Nephron progenitor cell (in vitro differentiated cells): ENCODE measurements at regions not wholly inside any gene's neighbourhood (a gene's known extent, or its start where the extent isn't known, plus 50 kb on each side); places are given as distances from the start of the nearest gene placed in this dataset.

Experiments used
- DNase-seq: peaks from one replicate; pipeline ENCODE4 v3.0.0; 2021
- H3K27ac Mint-ChIP-seq: 2 replicates; pipeline ENCODE4 v1.8.0; 2021; ENCODE audit warnings: mild to moderate bottlenecking, moderate library complexity, mixed read lengths
- H3K27me3 Mint-ChIP-seq: 2 replicates; pipeline ENCODE4 v1.8.0; 2021; ENCODE audit warnings: mild to moderate bottlenecking, low read depth, mixed read lengths; ENCODE audit not compliant: poor library complexity
- H3K36me3 Mint-ChIP-seq: 2 replicates; pipeline ENCODE4 v1.8.0; 2021; ENCODE audit warnings: low read depth, mixed read lengths
- H3K4me1 Mint-ChIP-seq: 2 replicates; pipeline ENCODE4 v1.8.0; 2021; ENCODE audit warnings: mixed read lengths
- H3K4me3 Mint-ChIP-seq: 2 replicates; pipeline ENCODE4 v1.8.0; 2021; ENCODE audit warnings: mild to moderate bottlenecking, moderate library complexity, mixed read lengths
- H3K9me3 Mint-ChIP-seq: 2 replicates; pipeline ENCODE4 v1.8.0; 2021; ENCODE audit warnings: mild to moderate bottlenecking, moderate library complexity, mixed read lengths
- TF ChIP-seq, protein P1 (sequence below): fragments of 200-600 bp; sonication (generic); IDR thresholded peaks from 2 replicates; pipeline ENCODE4 v1.5.0; 2021; ENCODE audit warnings: antibody characterized with exemption

DNA sequence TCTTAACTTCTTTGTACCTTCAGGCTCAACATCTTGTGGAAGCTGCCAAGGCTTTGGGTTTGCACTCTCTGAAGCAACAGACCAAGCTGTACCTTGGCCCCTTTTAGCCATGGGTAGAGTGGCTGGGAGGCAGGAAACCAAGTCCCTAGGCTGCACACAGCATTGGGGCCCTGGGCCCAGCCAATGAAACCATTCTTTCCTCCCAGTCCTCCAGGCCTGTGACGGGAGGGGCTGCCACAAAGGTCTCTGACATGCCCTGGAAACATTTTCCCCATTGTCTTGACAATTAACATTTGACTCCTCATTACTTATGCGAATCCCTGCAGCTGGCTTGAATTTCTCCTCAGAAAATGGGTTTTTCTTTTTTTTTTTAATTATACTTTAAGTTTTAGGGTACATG lies 253.1 kb upstream of the GADL1 start:
- H3K9me3 Mint-ChIP-seq: peaks cover 48% of the 10 kb centered on the region
- no peaks in the 10 kb centered on the region for H3K4me1 Mint-ChIP-seq
- TF ChIP-seq, protein P1, sequence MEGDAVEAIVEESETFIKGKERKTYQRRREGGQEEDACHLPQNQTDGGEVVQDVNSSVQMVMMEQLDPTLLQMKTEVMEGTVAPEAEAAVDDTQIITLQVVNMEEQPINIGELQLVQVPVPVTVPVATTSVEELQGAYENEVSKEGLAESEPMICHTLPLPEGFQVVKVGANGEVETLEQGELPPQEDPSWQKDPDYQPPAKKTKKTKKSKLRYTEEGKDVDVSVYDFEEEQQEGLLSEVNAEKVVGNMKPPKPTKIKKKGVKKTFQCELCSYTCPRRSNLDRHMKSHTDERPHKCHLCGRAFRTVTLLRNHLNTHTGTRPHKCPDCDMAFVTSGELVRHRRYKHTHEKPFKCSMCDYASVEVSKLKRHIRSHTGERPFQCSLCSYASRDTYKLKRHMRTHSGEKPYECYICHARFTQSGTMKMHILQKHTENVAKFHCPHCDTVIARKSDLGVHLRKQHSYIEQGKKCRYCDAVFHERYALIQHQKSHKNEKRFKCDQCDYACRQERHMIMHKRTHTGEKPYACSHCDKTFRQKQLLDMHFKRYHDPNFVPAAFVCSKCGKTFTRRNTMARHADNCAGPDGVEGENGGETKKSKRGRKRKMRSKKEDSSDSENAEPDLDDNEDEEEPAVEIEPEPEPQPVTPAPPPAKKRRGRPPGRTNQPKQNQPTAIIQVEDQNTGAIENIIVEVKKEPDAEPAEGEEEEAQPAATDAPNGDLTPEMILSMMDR: no peak
- H3K4me3 Mint-ChIP-seq: no peak overlapping the region
- H3K27ac Mint-ChIP-seq: no peak overlapping the region
- H3K36me3 Mint-ChIP-seq: peaks cover 19% of the 10 kb centered on the region
- DNase-seq: no peak
- no peaks in the 10 kb centered on the region for H3K27me3 Mint-ChIP-seq

DNA sequence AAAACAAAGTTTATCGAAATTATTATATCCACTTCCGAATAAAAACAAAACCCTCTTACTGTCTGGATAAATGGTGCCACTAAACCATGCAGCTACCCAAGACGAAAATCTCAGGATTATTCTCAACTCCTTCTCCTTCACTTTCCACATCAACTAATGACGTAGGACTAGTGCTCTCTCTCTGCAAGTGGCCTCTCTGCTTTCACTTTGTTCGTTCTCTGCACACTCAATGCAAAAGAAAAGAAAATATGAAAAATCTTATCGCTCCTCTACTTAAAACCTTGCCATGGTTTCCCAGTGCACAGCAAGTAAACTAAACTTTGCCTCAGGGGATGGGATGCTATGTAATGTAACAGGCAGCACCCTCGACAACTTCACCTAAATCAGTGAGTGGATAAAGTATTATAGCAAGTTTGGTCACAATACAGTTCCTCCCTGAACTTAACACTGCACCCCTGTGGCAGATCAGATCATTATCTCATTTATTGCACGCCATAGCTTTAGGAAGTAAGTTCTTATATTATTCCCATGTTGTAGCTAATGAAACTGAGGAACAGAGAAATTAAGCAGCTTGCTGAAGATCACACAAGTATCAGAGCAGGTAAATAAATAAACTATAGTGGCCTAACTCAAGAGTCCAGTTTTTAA lies 262.7 kb upstream of the GADL1 start:
- Mint-ChIP-seq H3K9me3 (peaks cover 10% of the 10 kb centered on the region), H3K27ac (no peak overlapping the region), H3K36me3 (peaks cover 6% of the 10 kb centered on the region), H3K27me3 (no peaks in the 10 kb centered on the region), H3K4me1 (peaks cover 4% of the 10 kb centered on the region), H3K4me3 (no peak overlapping the region)
- TF ChIP-seq, protein P1: no peak
- DNase-seq: no peak

DNA sequence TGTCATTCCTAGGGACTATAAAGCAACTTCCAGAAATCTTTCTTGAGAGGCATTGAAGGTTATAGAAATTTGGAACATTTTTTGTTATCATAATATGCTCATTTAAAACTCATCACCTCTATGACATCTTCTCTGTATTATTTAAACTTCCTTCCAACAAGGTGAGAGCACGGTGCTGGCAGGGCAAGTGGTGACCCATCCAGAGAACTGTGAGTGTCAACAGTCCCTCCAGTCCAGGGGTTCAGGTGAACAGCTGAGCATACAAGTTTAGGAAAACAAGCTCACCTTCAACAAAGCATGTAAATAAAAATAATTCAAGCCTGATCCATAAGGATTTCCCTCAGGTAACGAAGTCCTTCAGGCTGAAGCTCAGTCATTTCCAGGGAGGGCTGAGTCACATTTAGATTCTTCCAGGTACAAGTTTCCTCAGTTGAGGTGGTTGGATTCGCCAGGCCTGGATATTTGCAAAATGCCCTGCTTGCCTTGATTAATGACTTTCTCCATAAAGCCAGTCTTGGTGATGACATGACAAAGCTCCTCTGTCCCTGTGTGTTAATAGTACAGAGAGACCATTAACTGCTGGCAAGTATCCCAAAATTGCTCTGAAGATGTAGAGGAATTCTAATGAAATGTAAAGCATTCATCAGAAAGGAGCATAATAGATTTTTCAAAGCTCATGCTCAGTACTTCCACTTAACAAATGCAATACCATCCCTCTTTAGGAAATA lies 263.6 kb upstream of the GADL1 start:
- peaks cover 6% of the 10 kb centered on the region for H3K36me3 Mint-ChIP-seq
- peaks cover 10% of the 10 kb centered on the region for H3K9me3 Mint-ChIP-seq
- no peak overlapping the region for H3K4me3 Mint-ChIP-seq
- no peaks in the 10 kb centered on the region for H3K27me3 Mint-ChIP-seq
- TF ChIP-seq, protein P1: no peak
- DNase-seq: no peak
- no peak overlapping the region for H3K27ac Mint-ChIP-seq
- H3K4me1 Mint-ChIP-seq: peaks cover 4% of the 10 kb centered on the region

DNA sequence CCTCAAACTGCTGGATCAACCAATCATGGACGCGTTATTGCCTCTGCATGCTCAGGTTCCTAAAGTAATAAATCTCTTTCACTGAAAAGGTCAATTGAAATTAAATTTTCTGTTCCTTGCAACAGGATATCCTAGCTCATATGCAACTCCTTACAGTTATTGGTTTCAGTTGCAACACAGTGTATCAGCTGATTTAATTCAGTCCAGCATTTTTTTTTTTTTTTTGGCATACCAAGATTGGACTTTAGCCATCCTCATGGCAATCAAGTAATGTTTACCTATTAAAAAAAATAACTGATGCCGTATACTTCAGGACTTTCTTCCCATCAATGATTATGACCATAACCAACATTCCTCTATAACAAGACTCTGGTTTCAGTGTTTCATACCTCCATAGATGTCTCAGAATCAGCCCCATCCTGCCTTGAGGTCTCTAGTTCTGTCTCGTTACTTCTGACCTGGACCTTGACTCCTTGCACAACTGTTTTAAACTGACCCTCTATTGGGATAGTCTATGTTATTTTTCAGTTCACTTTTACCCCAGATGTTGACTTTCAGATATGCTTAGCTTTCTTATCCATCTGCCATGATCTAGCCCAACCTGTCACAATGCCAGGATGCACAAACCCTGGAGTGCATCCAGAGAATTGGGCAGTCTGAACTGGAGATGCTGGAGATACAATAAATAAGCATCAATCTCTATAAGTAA lies 265.0 kb upstream of the GADL1 start:
- no peak overlapping the region for H3K4me3 Mint-ChIP-seq
- no peak for DNase-seq
- no peaks in the 10 kb centered on the region for H3K27me3 Mint-ChIP-seq
- H3K36me3 Mint-ChIP-seq: peaks cover 6% of the 10 kb centered on the region
- no peak overlapping the region for H3K27ac Mint-ChIP-seq
- peaks cover 10% of the 10 kb centered on the region for H3K9me3 Mint-ChIP-seq
- TF ChIP-seq, protein P1: no peak
- H3K4me1 Mint-ChIP-seq: peaks cover 10% of the 10 kb centered on the region

DNA sequence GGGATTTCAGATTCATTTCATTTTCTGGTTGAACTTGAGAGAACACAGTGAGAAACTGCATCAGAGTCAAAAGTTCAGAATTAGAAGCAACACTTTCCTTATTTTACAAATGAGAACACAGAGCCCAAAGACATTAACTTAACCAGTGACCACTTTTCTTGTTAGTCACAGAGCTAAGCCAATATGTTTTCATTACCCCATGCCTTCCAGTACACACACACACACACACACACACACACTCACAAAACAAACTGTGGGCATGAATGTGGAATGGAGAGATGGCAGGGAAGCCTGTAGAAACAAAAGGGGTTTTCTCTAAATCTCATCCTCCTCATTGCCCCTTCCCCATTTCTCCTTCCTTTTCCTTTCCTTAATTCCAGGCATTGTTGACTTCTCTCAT lies 267.4 kb upstream of the GADL1 start:
- no peak overlapping the region for H3K27ac Mint-ChIP-seq
- H3K36me3 Mint-ChIP-seq: peaks cover 4% of the 10 kb centered on the region
- TF ChIP-seq, protein P1: no peak
- H3K4me3 Mint-ChIP-seq: no peak overlapping the region
- DNase-seq: no peak
- H3K27me3 Mint-ChIP-seq: no peaks in the 10 kb centered on the region
- H3K4me1 Mint-ChIP-seq: peaks cover 29% of the 10 kb centered on the region
- peaks cover 4% of the 10 kb centered on the region for H3K9me3 Mint-ChIP-seq
